ENCODE measurements at regions not wholly inside any gene's neighbourhood (a gene's known extent, or its start where the extent isn't known, plus 50 kb on each side); places are given as distances from the start of the nearest gene placed in this dataset.

DNA sequence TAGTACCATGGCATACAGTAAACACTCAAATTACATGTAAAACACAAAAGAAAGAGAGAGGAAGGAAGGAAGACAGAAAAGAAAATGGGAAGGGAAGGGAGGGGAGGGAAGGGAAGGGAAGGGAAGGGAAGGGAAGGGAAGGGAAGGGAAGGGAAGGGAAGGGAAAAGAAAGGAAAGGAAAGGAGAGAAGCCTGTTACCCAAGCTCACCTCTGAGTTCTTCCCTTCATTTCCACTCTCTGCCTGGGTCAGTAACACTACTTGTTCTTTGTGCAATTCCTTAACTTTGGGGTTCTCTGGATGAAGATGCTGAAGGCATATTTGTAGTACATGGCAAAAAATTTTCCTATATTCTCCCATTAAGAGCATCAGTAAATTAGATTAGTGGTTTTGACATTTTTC is 241.0 kb downstream of the RAB28 start:
- TF ChIP-seq, protein P1, sequence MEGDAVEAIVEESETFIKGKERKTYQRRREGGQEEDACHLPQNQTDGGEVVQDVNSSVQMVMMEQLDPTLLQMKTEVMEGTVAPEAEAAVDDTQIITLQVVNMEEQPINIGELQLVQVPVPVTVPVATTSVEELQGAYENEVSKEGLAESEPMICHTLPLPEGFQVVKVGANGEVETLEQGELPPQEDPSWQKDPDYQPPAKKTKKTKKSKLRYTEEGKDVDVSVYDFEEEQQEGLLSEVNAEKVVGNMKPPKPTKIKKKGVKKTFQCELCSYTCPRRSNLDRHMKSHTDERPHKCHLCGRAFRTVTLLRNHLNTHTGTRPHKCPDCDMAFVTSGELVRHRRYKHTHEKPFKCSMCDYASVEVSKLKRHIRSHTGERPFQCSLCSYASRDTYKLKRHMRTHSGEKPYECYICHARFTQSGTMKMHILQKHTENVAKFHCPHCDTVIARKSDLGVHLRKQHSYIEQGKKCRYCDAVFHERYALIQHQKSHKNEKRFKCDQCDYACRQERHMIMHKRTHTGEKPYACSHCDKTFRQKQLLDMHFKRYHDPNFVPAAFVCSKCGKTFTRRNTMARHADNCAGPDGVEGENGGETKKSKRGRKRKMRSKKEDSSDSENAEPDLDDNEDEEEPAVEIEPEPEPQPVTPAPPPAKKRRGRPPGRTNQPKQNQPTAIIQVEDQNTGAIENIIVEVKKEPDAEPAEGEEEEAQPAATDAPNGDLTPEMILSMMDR (IDR thresholded peaks at IDR 0.05), result no peak
- no peak for TF ChIP-seq POLR2A (IDR thresholded peaks at IDR 0.05)
- TF ChIP-seq EP300 (IDR thresholded peaks at IDR 0.05), result no peak
- TF ChIP-seq POLR2AphosphoS5 (IDR thresholded peaks at IDR 0.05), result no peak
